Ishikawa (cell line): ENCODE measurements at regions not wholly inside any gene's neighbourhood (a gene's known extent, or its start where the extent isn't known, plus 50 kb on each side); places are given as distances from the start of the nearest gene placed in this dataset.

Experiments used
- CEBPB ChIP-seq: IDR thresholded peaks from 2 replicates; pipeline ENCODE4 v1.6.1; 2012
- CREB1 ChIP-seq: IDR thresholded peaks from 2 replicates; pipeline ENCODE4 v1.6.1; 2012; ENCODE audit warnings: low read depth
- EGR1 ChIP-seq: IDR thresholded peaks from 2 replicates; pipeline ENCODE4 v1.6.1; 2012
- EP300 ChIP-seq: IDR thresholded peaks from 2 replicates; pipeline ENCODE4 v1.6.1; 2012; ENCODE audit warnings: borderline replicate concordance
- FOXM1 ChIP-seq: IDR thresholded peaks from 2 replicates; pipeline ENCODE4 v1.6.1; 2012; ENCODE audit warnings: low read depth, borderline replicate concordance
- NFIC ChIP-seq: IDR thresholded peaks from 2 replicates; pipeline ENCODE4 v1.6.1; 2012
- RAD21 ChIP-seq: IDR thresholded peaks from 2 replicates; pipeline ENCODE4 v1.6.1; 2012; ENCODE audit warnings: low read depth
- TAF1 ChIP-seq: IDR thresholded peaks from 2 replicates; pipeline ENCODE4 v1.6.1; 2012; ENCODE audit warnings: low read depth, mild to moderate bottlenecking
- TCF12 ChIP-seq: IDR thresholded peaks from 2 replicates; pipeline ENCODE4 v1.6.1; 2012; ENCODE audit warnings: low read depth
- TEAD4 ChIP-seq: IDR thresholded peaks from 2 replicates; pipeline ENCODE4 v1.6.1; 2012
- YY1 ChIP-seq: IDR thresholded peaks from 2 replicates; pipeline ENCODE4 v1.6.1; 2012; ENCODE audit warnings: low read depth
- ZBTB7A ChIP-seq: IDR thresholded peaks from 2 replicates; pipeline ENCODE4 v1.6.1; 2012; ENCODE audit warnings: low read depth
- TF ChIP-seq, protein P1 (sequence below): IDR thresholded peaks from 2 replicates; pipeline ENCODE4 v1.6.1; 2012; ENCODE audit warnings: low read depth, mild to moderate bottlenecking
- TF ChIP-seq, protein P2 (sequence below): IDR thresholded peaks from 2 replicates; pipeline ENCODE4 v1.6.1; 2012
- TF ChIP-seq, protein P3 (sequence below): IDR thresholded peaks from 2 replicates; pipeline ENCODE4 v1.6.1; 2012

DNA sequence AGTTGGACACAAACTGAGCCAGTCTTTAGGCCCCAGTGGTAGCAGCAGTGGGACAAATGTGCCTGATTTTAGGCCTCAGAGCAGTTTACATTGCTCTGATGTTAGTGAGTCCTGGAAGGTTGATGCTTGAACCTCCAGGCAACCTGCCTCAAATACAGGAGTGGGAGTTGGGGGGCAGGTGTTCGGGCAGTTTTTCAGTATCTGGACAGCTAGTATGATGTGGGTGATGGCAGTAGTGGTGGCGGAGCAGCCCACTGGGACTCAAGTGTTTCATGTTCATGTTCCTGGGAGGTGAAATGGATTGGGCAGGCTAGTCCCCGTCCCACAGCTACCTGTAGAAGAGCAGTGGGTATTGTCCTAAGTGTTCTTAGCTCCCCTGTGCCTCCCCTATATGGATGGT is 857.8 kb downstream of the JRKL start:
- TF ChIP-seq ZBTB7A (no peak), TAF1 (no peak), FOXM1 (no peak), EP300 (no peak), YY1 (no peak), NFIC (no peak), RAD21 (no peak), TCF12 (no peak), CEBPB (no peak), CREB1 (no peak)
- TF ChIP-seq, protein P1, sequence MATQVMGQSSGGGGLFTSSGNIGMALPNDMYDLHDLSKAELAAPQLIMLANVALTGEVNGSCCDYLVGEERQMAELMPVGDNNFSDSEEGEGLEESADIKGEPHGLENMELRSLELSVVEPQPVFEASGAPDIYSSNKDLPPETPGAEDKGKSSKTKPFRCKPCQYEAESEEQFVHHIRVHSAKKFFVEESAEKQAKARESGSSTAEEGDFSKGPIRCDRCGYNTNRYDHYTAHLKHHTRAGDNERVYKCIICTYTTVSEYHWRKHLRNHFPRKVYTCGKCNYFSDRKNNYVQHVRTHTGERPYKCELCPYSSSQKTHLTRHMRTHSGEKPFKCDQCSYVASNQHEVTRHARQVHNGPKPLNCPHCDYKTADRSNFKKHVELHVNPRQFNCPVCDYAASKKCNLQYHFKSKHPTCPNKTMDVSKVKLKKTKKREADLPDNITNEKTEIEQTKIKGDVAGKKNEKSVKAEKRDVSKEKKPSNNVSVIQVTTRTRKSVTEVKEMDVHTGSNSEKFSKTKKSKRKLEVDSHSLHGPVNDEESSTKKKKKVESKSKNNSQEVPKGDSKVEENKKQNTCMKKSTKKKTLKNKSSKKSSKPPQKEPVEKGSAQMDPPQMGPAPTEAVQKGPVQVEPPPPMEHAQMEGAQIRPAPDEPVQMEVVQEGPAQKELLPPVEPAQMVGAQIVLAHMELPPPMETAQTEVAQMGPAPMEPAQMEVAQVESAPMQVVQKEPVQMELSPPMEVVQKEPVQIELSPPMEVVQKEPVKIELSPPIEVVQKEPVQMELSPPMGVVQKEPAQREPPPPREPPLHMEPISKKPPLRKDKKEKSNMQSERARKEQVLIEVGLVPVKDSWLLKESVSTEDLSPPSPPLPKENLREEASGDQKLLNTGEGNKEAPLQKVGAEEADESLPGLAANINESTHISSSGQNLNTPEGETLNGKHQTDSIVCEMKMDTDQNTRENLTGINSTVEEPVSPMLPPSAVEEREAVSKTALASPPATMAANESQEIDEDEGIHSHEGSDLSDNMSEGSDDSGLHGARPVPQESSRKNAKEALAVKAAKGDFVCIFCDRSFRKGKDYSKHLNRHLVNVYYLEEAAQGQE: no peak
- TF ChIP-seq, protein P2, sequence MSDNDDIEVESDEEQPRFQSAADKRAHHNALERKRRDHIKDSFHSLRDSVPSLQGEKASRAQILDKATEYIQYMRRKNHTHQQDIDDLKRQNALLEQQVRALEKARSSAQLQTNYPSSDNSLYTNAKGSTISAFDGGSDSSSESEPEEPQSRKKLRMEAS: no peak
- TF ChIP-seq, protein P3, sequence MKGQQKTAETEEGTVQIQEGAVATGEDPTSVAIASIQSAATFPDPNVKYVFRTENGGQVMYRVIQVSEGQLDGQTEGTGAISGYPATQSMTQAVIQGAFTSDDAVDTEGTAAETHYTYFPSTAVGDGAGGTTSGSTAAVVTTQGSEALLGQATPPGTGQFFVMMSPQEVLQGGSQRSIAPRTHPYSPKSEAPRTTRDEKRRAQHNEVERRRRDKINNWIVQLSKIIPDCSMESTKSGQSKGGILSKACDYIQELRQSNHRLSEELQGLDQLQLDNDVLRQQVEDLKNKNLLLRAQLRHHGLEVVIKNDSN: no peak

DNA sequence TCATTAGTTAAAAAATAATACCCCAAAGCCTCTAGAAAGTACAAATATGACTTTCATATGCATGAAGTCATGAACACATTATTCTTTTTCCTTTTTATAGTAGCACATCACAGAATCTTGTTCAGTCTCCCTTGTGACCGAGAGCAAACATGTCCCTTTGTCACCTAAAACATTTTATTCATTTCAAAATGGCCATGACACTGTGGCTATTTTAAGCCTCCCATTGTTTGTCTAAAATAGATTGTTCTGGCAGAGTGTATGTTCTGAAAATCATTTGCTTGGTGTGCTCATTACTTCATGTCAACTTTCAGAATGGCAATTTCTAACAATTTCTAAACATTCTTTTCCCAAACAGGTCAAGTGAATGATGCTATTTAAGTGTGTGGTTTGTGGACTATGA is 865.0 kb downstream of the JRKL start:
- TF ChIP-seq, protein P3: no peak
- TF ChIP-seq YY1 (no peak), RAD21 (no peak), CREB1 (no peak), TAF1 (no peak), FOXM1 (no peak), ZBTB7A (no peak), TCF12 (no peak), CEBPB (no peak), EGR1 (no peak), EP300 (no peak), TEAD4 (no peak), NFIC (no peak)
- TF ChIP-seq, protein P2: no peak
- TF ChIP-seq, protein P1: no peak

DNA sequence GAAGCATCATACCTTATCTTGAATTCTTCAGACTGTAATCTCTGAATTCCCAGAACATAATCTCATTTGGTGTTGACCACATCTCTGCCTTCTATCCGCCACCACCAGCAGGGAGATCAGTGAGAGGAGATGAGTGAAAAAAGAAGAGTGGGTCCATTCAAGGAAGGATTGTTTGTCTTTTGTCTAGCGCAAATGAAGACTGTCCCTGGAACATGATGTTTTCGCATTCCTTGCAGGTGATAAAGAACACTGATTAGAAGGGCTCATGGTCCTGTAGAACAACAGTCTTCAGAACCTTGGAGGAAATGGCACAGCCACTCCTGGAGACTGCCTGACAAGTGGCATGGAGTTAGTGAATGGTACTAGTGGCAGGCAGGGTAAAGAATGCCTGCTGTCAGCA is 869.6 kb downstream of the JRKL start:
- TF ChIP-seq FOXM1 (no peak), EP300 (no peak), YY1 (no peak), CREB1 (no peak), CEBPB (no peak), TEAD4 (no peak), EGR1 (no peak), NFIC (no peak), TCF12 (no peak), TAF1 (no peak), RAD21 (no peak), ZBTB7A (no peak)
- TF ChIP-seq, protein P3: no peak
- TF ChIP-seq, protein P1: no peak
- TF ChIP-seq, protein P2: no peak

DNA sequence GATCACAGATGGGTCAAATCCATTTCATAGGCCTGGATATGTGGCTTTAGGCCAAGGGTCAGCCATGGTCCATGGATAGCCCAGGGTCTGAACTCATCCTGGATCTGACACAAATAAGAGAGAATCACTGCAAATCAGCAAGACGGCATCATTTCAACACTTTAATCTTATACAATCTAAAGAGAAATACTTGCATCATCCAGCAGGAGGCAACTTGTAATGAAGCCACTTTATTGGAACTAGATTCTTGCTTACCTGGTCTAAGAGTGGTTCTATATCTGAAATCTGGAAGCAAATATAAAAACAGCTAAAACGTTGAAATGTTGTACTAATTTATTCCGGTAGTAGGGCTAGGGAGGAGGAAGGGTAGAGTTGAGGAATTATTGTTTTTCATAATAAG is 870.1 kb downstream of the JRKL start:
- TF ChIP-seq NFIC: no peak
- no peak for TF ChIP-seq EGR1
- TF ChIP-seq YY1: no peak
- TF ChIP-seq, protein P3: no peak
- TF ChIP-seq CREB1: no peak
- TF ChIP-seq RAD21: no peak
- TF ChIP-seq, protein P1: no peak
- TF ChIP-seq TCF12: no peak
- TF ChIP-seq, protein P2: no peak
- no peak for TF ChIP-seq ZBTB7A
- TF ChIP-seq TEAD4: no peak
- no peak for TF ChIP-seq FOXM1
- TF ChIP-seq EP300: no peak
- TF ChIP-seq TAF1: no peak
- TF ChIP-seq CEBPB: no peak
